Stimulated activated CD4-positive, alpha-beta T cell treated with anti-CD3 and anti-CD28 coated beads, Interleukin-4, amount 100 ng/mL, for 48 hours (primary cell): ENCODE measurements at regions not wholly inside any gene's neighbourhood (a gene's known extent, or its start where the extent isn't known, plus 50 kb on each side); places are given as distances from the start of the nearest gene placed in this dataset.

ENCODE experiments used
- DNase-seq, 2 donors: peaks; one replicate each; pipeline ENCODE4 v3.0.0-alpha.2; 2020; ENCODE audit warnings: low read depth in 2 of 2

GRCh38 chr2:76579911-76580310, 869.2 kb upstream of the GCFC2 start:
- DNase-seq, result no peak

GRCh38 chr2:76572981-76573380, 862.3 kb upstream of the GCFC2 start:
- no peak for DNase-seq

- DNase-seq, result no peak
These were observed 859.1 kb upstream of the GCFC2 start for GRCh38 chr2:76569819-76570218.

- no peak for DNase-seq
These were observed 856.8 kb upstream of the GCFC2 start for GRCh38 chr2:76567478-76567877.

- no peak for DNase-seq
These were observed 854.0 kb upstream of the GCFC2 start for GRCh38 chr2:76564734-76565133.

- DNase-seq, result no peak
These were observed 853.0 kb upstream of the GCFC2 start for GRCh38 chr2:76563730-76564129.

- no peak for DNase-seq
These were observed 847.4 kb upstream of the GCFC2 start for GRCh38 chr2:76558157-76558556.

GRCh38 chr2:76556018-76556417, 845.3 kb upstream of the GCFC2 start:
- DNase-seq, result no peak

GRCh38 chr2:76546207-76546606, 835.5 kb upstream of the GCFC2 start:
- DNase-seq, result no peak

GRCh38 chr2:76544901-76545300, 834.2 kb upstream of the GCFC2 start:
- DNase-seq, result no peak

- no peak for DNase-seq
These were observed 806.8 kb upstream of the GCFC2 start for GRCh38 chr2:76517574-76517909.

- no peak for DNase-seq
These were observed 806.3 kb upstream of the GCFC2 start for GRCh38 chr2:76516861-76517573.

GRCh38 chr2:76512201-76512820, 801.6 kb upstream of the GCFC2 start:
- no peak for DNase-seq

GRCh38 chr2:76506538-76506937, 795.8 kb upstream of the GCFC2 start:
- no peak for DNase-seq

GRCh38 chr2:76501641-76502040, 790.9 kb upstream of the GCFC2 start:
- no peak for DNase-seq

- DNase-seq, result no peak
These were observed 787.6 kb upstream of the GCFC2 start for GRCh38 chr2:76498360-76498759.

GRCh38 chr2:76491503-76491902, 780.8 kb upstream of the GCFC2 start:
- DNase-seq, result no peak

GRCh38 chr2:76478266-76479035, 767.7 kb upstream of the GCFC2 start:
- no peak for DNase-seq

- no peak for DNase-seq
These were observed 762.2 kb upstream of the GCFC2 start for GRCh38 chr2:76472946-76473345.

GRCh38 chr2:76469066-76469465, 758.4 kb upstream of the GCFC2 start:
- DNase-seq, result no peak

- no peak for DNase-seq
These were observed 756.6 kb upstream of the GCFC2 start for GRCh38 chr2:76467326-76467725.

GRCh38 chr2:76464310-76464709, 753.6 kb upstream of the GCFC2 start:
- no peak for DNase-seq

GRCh38 chr2:76461431-76461830, 750.7 kb upstream of the GCFC2 start:
- DNase-seq, result no peak
